DMS153 treated with DMSO at 0.1 percent for 48 hours (cell line): ENCODE measurements at regions not wholly inside any gene's neighbourhood (a gene's known extent, or its start where the extent isn't known, plus 50 kb on each side); places are given as distances from the start of the nearest gene placed in this dataset.
"Not testable (repeated sequence)": the region's sequence is repeated elsewhere in the genome, so short reads cannot be mapped to it uniquely, and the experiment has no call there.

Experiments used
- DNase-seq: peaks from one replicate; lab custom pipeline; 2025; ENCODE audit not compliant: unreplicated experiment; lab: John Stamatoyannopoulos, UW

DNA sequence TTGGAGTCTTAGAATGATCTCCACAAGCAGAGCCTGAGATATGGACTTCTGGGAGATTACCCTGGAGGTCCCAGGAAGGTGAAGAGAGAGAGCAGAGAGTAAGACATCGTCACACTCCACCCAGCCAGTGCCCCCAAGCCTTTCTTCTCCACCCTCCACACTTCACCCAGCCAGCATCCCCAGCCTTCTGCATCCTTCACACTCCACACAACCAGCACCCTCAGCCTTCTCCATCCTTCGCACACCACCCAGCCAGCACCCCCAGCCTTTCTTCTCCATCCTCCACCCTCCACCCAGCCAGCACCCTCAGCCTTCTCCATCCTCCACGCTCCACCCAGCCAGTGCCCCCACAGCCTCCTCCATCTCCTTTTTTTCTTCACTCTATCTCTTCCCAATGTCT is 603.9 kb upstream of the B3GAT1 start:
- DNase-seq: no peak

DNA sequence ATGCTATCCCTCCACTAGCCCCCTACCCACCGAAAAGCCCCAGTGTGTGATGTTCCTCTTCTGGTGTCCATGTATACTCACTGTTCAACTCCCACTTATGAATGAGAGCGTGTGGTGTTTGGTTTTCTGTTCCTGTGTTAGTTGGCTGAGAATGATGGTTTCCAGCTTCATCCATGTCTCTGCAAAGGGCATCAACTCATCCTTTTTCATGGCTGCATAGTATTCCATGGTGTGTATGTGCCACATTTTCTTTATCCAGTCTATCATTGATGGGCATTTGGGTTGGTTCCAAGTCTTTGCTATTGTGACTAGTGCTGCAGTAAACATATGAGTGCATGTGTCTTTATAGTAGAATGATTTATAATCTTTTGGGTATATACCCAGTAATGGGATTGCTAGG is 599.3 kb upstream of the B3GAT1 start:
- not testable (repeated sequence) for DNase-seq

DNA sequence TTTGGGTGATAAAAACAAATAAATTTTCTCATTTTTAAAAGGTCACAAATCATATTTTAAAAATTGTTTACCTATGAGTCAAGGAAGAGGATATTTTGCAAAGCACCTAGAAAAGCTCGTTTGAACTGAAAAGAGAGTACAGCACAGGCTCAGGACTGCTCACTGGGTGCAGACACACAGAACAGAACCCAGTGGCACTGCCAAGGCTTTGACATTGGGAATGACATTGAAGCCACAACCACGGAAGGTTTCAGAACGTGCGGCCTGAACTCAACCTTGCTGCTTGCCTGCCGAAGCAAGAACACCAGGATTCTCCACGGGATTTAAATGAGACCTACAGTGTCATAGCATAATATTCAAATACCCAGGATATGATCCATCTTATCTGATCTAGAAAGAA is 597.1 kb upstream of the B3GAT1 start:
- no peak for DNase-seq

DNA sequence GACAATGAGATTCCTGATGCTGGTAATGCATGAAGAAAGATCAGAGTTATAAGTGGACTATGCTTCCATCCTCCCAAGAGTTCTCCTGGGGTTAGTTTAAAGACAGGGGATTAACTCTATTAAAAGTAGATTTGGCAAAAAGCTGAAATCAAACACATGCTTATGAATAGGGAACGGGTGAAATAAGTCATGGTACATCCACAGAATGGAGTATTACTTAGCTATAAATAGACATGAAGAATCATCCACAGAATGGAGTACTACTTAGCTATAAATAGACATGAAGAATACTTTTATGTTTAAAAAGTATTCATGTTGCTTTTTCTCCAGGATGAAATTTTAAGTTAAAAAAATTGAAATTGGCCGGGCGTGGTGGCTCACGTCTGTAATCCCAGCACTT is 596.4 kb upstream of the B3GAT1 start:
- DNase-seq: no peak

GRCh38 chr11:135008001-135008405 is 596.0 kb upstream of the B3GAT1 start:
- no peak for DNase-seq

- DNase-seq: no peak
These were observed 594.8 kb upstream of the B3GAT1 start for GRCh38 chr11:135006800-135007199.

DNA sequence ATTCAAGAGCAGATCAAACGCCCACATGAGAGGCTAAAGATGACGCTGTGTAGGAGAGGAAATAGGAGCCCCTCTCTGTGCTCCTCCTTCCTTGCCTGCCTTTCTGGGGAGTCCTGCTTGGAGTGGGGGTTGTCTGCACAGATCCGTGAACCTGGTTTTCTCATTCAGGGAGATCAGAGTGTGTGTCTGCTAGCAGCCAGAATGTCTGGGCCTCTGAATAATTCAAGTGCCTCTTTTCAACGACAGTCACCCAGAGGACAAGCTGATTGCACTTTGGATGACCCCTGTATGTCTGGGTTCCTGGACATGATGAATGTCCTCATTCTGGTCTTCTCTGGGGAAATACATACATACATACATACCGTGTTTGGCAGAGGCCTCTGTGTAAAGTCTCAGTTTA is 592.5 kb upstream of the B3GAT1 start:
- no peak for DNase-seq

GRCh38 chr11:135002236-135002635 is 590.2 kb upstream of the B3GAT1 start:
- peak; percentile 20 for DNase-seq

- no peak for DNase-seq
These were observed 589.5 kb upstream of the B3GAT1 start for GRCh38 chr11:135001581-135001980.

DNA sequence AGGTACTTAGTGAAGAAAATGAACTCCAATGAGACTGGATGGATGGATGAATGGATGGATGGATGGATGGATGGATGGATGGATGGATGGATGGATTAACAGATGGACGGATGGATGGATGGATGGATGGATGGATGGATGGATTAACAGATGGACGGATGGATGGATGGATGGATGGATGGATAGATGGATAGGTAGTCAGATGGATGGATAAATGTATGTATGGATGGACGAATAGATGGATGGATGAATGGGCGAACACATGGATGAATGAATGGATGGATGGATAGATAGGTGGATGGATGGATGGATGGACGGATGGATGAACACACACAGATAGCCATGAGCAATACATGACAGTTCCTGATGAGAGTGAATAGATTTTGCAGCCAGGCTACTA is 589.0 kb upstream of the B3GAT1 start:
- DNase-seq: not testable (repeated sequence)

GRCh38 chr11:134999590-134999989 is 587.5 kb upstream of the B3GAT1 start:
- DNase-seq: no peak

DNA sequence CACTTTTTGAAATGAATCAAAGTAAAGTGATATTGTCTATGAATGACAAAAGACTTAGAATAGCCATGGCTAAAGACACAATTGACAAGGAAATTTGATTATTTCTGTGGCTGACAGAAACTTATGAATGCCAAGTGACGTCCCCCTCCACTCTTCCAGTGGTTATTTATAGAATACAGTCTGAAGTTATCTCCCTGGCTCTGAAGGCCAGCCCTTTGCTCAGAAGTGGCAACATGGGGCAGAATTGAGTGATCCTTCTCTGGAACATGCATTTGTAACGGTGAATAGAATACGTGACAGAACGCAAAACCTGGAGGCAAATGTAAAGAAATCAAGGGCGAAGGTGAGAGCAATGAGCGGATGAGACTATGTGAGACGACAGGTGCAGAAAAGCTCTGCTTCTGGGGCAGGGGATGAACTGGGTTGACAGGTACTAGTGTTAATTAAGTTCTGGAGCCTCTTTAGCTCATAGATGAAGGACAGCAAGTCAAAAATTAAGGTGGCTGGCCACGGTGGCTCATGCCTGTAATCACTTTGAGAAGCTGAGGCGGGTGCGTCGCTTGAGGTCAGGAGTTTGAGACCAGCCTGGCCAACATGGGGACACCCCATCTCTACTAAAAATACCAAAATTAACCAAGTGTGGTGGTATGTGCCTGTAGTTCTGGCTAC is 585.7 kb upstream of the B3GAT1 start:
- no peak for DNase-seq

GRCh38 chr11:134995741-134996140 is 583.7 kb upstream of the B3GAT1 start:
- DNase-seq: no peak

DNA sequence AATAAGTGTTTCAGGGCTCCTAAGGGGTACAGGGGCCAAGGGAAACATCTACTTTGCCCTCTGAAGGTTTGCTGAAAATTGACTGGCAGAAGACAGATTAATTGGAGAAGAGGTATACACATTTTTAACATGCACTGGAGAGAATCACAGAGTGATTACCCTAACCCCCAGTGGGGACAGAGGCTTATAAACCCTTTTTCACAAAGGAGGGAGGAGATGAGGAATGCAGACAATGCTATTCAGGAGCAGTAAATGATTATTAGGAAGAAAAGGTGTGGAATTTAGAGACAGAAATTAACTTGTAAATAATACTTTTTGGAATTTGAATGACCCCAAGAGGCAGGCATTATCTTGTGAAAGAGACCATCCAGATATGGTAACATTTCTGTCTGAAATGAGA is 582.4 kb upstream of the B3GAT1 start:
- no peak for DNase-seq

- DNase-seq: no peak
These were observed 581.7 kb upstream of the B3GAT1 start for GRCh38 chr11:134993691-134994243.

DNA sequence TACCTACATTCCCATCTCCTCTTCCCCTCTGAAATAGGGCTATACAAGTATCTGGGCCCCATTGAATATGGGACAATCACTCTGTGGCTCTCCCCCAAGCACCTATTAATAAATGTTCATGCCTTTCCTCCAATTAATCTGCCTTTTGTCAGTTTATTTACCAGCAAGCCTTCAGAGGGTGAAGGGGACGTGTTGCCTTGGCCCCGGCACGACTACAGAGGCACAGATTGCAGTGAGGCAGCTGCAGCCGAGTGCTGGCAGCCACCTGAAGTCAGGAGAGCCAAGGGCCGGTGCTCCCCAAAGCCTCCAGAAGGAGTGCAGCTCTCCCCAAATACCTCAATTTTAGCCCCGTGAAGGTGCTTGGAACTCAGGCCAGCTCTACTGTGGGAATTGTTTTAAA is 580.9 kb upstream of the B3GAT1 start:
- no peak for DNase-seq

DNA sequence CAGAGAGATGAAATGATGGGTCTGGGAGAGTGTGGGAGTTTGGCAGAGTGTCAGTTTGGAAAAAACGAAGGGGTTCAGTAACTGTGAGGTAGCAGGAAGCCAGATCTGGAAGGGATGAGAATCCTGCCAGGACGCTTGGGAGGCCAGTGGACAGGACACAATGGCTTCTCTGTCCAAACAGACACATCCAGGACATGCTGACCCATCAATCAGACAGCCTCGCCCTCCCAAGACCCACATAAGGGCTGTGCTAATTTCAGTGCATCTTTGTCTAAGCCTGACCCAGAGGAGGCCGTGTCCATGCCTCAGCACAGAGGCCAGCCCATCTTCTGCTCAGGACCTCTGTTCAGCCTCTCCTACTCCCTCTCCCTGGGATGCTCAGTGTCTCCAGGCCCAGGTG is 576.5 kb upstream of the B3GAT1 start:
- no peak for DNase-seq

GRCh38 chr11:134987822-134988221 is 575.8 kb upstream of the B3GAT1 start:
- no peak for DNase-seq

- no peak for DNase-seq
These were observed 575.3 kb upstream of the B3GAT1 start for GRCh38 chr11:134987223-134987768.

DNA sequence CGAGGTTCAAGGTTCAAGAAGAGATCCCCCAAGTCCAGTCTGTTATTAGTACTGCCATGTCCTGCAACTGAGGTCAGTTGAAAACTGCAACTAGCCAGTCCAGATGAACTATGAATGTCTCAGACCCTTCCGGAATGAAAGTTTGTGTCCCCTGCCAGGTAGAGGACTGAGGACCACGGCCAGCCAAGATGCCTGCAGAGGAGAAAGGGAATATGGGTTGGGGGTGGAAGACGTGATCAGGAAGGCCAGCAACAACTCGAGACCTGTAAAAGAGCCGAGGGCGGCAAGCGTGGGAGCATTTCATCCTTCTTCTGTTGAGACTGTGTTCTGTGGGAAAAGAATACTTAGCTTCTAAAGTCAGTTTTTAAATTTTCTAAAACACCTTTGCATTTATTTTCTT is 572.4 kb upstream of the B3GAT1 start:
- no peak for DNase-seq

DNA sequence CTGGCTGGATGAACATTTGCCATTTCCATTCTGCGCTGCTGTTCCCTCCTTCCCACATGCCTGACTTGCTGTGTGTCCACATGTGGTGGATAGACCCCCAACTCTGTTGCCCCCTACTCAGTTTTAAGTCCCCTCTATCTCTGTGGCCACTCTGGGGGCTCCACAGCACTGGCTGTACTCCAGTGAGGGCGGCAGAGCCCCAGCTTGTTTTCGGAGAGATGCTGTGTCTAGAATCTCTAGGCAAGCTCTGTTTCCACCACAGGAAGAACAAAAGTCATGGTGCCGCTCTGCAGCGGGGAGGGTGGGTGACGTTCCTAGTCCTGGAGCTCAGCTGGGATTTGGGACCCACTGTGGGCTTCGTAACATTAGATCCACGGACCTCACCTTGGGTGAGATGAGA is 570.4 kb upstream of the B3GAT1 start:
- not testable (repeated sequence) for DNase-seq

DNA sequence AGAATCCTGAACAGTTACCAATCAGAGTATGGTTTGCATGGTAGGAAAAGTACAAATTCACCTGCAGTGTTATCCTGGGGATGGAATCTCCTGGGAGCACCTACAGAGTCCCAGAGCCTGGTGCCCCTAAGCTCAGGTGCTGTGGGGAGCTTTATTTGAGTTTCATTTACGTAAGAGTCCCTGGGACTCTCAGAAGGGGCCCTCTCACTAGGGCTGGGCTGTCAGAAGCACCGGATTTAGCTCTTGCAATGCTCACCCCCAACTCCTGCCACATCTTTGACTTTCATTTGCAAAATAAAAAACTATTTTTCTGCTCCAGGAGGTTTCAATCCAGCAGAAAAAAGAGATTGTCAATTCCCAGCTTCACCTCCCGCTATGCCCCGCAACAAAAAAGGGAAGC is 569.8 kb upstream of the B3GAT1 start:
- no peak for DNase-seq
